Panc1 (cell line): ENCODE measurements at regions not wholly inside any gene's neighbourhood (a gene's known extent, or its start where the extent isn't known, plus 50 kb on each side); places are given as distances from the start of the nearest gene placed in this dataset.

Experiments used
- ATAC-seq: fragments of 200-7000 bp; cut with Tn5 transposase; 2 replicates; pipeline ENCODE4 v1.9.1; 2020; ENCODE audit warnings: mild to moderate bottlenecking, moderate library complexity
- BruUV-seq: library from RNA; stranded (reverse); fragments of 400-500 nt; replicated peaks from 2 replicates; lab custom pipeline; 2021; lab: Mats Ljungman, UMichigan
- CTCF ChIA-PET: fragments of 300-600 bp; sonication (Branson Sonifier 250); formaldehyde crosslinking; loops from one replicate; lab custom pipeline; 2022; ENCODE audit warnings: antibody characterized with exemption; lab: Charles Lee
- POLR2A ChIA-PET: fragments of 300-600 bp; sonication (Branson Sonifier 250); formaldehyde crosslinking; loops from one replicate; lab custom pipeline; 2022; ENCODE audit warnings: antibody characterized with exemption; lab: Charles Lee
- DNase-seq: peaks from one replicate; pipeline ENCODE4 v3.0.0-alpha.2; 2010; ENCODE audit warnings: low read depth, low spot score
- H3K27ac ChIP-seq: 2 replicates; pipeline ENCODE4 v1.5.1; 2011; ENCODE audit warnings: mild to moderate bottlenecking, low read length, inconsistent platforms
- H3K27me3 ChIP-seq: fragments of 200-500 bp; sonication (Bioruptor generic); 2 replicates; pipeline ENCODE4 v1.6.0; 2014; ENCODE audit warnings: low read length, inconsistent platforms; ENCODE audit not compliant: control insufficient read depth, insufficient read depth
- H3K36me3 ChIP-seq: fragments of 200-500 bp; sonication (Bioruptor generic); 2 replicates; pipeline ENCODE4 v1.5.1; 2014; ENCODE audit warnings: inconsistent platforms, mild to moderate bottlenecking, low read length, moderate library complexity; ENCODE audit not compliant: control insufficient read depth, insufficient read depth
- H3K4me1 ChIP-seq: 2 replicates; pipeline ENCODE4 v1.5.1; 2011; ENCODE audit warnings: inconsistent platforms, mild to moderate bottlenecking, low read length, moderate library complexity; ENCODE audit not compliant: control insufficient read depth, insufficient read depth
- H3K4me3 ChIP-seq, 2 experiments: 2 replicates each; pipeline ENCODE4 v1.5.1; 2011 to 2012; ENCODE audit warnings: low read depth in 2 of 2, low read length in 2 of 2, mild to moderate bottlenecking in 2 of 2, inconsistent platforms in 1 of 2, moderate library complexity in 1 of 2
- H3K9me3 ChIP-seq: fragments of 200-500 bp; sonication (Bioruptor generic); 2 replicates; pipeline ENCODE4 v1.5.1; 2014; ENCODE audit warnings: low read depth, mild to moderate bottlenecking, inconsistent platforms, low read length, moderate library complexity; ENCODE audit not compliant: control insufficient read depth, insufficient read depth
- POLR2AphosphoS5 ChIP-seq: IDR thresholded peaks from 2 replicates; pipeline ENCODE4 v1.6.1; 2012; ENCODE audit warnings: mild to moderate bottlenecking, low read depth, low read length, moderate library complexity
- SIN3A ChIP-seq: IDR thresholded peaks from 2 replicates; pipeline ENCODE4 v1.6.1; 2012; ENCODE audit warnings: low read depth, mild to moderate bottlenecking, low read length, moderate library complexity, borderline replicate concordance; ENCODE audit not compliant: insufficient read depth
- TCF7L2 ChIP-seq: IDR thresholded peaks from 2 replicates; pipeline ENCODE4 v1.6.1; 2011; ENCODE audit warnings: mild to moderate bottlenecking, low read depth, low read length, inconsistent platforms
- in situ Hi-C: cut with HindIII; loops from 2 replicates; pipeline ENCODE4 v1.10.0; 2016; ENCODE audit warnings: low sequenced_read_pairs, low pct_unique_long_range_greater_than_20kb
- intact Hi-C: fragments of 100-400 bp; cut with micrococcal nuclease; formaldehyde crosslinking; loops from one replicate; pipeline ENCODE4 v1.10.0; 2022; ENCODE audit not compliant: unreplicated experiment
- TF ChIP-seq, protein P1 (sequence below): fragments of 450-650 bp; IDR thresholded peaks from 2 replicates; pipeline ENCODE4 v1.5.1; 2017; ENCODE audit warnings: mild to moderate bottlenecking
- TF ChIP-seq, protein P2 (sequence below), 2 experiments: IDR thresholded peaks; 2 replicates each; pipeline ENCODE4 v1.6.1; 2011 to 2012; ENCODE audit warnings: low read depth in 2 of 2, control low read depth in 1 of 2, low read length in 1 of 2, mild to moderate bottlenecking in 1 of 2, moderate library complexity in 1 of 2; ENCODE audit not compliant: insufficient read depth in 1 of 2

DNA sequence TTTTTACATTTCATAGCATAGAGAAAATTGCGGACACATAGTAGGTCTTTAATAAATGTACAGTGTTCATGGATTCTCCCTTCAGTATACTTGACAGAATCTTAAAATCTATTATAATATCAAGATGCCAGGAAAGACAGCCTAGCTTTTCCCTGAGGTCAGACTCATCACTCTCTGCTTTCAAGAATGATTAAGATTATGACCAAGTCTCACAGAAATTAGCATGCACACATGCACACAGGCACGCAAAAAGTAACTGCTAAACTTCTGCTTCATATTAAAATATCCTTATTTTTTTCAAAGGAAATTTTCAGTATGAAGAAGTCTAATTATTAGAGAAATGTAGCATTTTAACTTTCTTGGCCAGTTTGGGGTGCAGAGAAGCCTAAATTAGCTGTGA is 493.8 kb upstream of the NECTIN3 start:
- ATAC-seq = no peak

DNA sequence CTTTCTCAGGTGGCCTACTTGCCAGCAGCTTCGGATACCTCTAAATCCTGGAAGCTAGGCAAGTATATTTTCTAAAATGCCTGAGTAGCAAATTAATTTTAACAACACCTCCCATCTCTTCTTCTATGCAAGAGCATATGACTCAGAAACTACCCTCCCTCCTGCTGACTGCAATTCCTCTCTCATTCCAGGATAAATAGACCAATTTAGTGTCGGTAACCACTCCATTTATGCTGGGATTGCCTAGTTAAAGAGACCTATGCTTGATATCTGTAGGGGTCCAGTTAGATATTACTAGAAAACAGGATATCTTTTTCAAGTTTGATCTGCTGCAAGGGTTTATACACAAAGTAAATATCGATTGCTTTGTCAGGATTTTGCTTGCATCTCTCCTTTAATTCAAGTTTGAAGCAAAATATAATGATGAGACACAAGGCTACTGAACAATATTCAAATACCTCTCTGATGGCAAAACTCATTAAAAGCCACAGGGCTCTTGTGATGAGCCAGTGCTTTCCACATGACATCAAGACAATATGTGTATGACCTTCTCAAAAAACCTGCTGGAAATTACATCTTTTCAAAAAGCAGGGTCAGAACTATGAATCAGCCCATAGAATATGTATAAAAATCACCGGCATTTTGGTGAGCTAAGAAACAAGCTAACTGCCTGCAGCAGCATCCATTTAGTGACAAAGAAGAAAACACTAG is 491.6 kb upstream of the NECTIN3 start:
- Histone ChIP-seq H3K27me3 (no peaks in the 10 kb centered on the region), H3K27ac (no peak overlapping the region), H3K4me3 (no peak overlapping the region), H3K9me3 (no peaks in the 10 kb centered on the region), H3K36me3 (no peaks in the 10 kb centered on the region), H3K4me1 (no peaks in the 10 kb centered on the region)
- no TSS peak for BruUV-seq
- no peak for ATAC-seq
- in situ Hi-C loops (no loop called here), intact Hi-C loops (no loop called here)
- ChIA-PET POLR2A (no interaction called here), CTCF (no interaction called here)
- DNase-seq = no peak
- TF ChIP-seq TCF7L2 (no peak), POLR2AphosphoS5 (no peak), SIN3A (no peak)
- TF ChIP-seq, protein P1, sequence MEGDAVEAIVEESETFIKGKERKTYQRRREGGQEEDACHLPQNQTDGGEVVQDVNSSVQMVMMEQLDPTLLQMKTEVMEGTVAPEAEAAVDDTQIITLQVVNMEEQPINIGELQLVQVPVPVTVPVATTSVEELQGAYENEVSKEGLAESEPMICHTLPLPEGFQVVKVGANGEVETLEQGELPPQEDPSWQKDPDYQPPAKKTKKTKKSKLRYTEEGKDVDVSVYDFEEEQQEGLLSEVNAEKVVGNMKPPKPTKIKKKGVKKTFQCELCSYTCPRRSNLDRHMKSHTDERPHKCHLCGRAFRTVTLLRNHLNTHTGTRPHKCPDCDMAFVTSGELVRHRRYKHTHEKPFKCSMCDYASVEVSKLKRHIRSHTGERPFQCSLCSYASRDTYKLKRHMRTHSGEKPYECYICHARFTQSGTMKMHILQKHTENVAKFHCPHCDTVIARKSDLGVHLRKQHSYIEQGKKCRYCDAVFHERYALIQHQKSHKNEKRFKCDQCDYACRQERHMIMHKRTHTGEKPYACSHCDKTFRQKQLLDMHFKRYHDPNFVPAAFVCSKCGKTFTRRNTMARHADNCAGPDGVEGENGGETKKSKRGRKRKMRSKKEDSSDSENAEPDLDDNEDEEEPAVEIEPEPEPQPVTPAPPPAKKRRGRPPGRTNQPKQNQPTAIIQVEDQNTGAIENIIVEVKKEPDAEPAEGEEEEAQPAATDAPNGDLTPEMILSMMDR = no peak
- TF ChIP-seq, protein P2, sequence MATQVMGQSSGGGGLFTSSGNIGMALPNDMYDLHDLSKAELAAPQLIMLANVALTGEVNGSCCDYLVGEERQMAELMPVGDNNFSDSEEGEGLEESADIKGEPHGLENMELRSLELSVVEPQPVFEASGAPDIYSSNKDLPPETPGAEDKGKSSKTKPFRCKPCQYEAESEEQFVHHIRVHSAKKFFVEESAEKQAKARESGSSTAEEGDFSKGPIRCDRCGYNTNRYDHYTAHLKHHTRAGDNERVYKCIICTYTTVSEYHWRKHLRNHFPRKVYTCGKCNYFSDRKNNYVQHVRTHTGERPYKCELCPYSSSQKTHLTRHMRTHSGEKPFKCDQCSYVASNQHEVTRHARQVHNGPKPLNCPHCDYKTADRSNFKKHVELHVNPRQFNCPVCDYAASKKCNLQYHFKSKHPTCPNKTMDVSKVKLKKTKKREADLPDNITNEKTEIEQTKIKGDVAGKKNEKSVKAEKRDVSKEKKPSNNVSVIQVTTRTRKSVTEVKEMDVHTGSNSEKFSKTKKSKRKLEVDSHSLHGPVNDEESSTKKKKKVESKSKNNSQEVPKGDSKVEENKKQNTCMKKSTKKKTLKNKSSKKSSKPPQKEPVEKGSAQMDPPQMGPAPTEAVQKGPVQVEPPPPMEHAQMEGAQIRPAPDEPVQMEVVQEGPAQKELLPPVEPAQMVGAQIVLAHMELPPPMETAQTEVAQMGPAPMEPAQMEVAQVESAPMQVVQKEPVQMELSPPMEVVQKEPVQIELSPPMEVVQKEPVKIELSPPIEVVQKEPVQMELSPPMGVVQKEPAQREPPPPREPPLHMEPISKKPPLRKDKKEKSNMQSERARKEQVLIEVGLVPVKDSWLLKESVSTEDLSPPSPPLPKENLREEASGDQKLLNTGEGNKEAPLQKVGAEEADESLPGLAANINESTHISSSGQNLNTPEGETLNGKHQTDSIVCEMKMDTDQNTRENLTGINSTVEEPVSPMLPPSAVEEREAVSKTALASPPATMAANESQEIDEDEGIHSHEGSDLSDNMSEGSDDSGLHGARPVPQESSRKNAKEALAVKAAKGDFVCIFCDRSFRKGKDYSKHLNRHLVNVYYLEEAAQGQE (IDR thresholded peaks at IDR 0.05; ENCODE audit: insufficient read depth in 1 of 2, low read depth in 2 of 2, low read length in 1 of 2) = no peak

More for the DNA sequence above, 493.8 kb upstream of the NECTIN3 start:
- H3K4me1 ChIP-seq = no peaks in the 10 kb centered on the region
- TF ChIP-seq TCF7L2 = no peak
- TF ChIP-seq, protein P2 (IDR thresholded peaks at IDR 0.05; ENCODE audit: insufficient read depth in 1 of 2, low read depth in 2 of 2, low read length in 1 of 2) = no peak
- TF ChIP-seq, protein P1 = no peak
- TF ChIP-seq SIN3A = no peak
- TF ChIP-seq POLR2AphosphoS5 = no peak
- no peaks in the 10 kb centered on the region for H3K27me3 ChIP-seq
- no peak overlapping the region for H3K4me3 ChIP-seq
- no peaks in the 10 kb centered on the region for H3K36me3 ChIP-seq
- ChIA-PET POLR2A (no interaction called here), CTCF (no interaction called here)
- BruUV-seq = no TSS peak
- in situ Hi-C loops (no loop called here), intact Hi-C loops (no loop called here)
- DNase-seq = no peak
- H3K27ac ChIP-seq = no peak overlapping the region
- H3K9me3 ChIP-seq = peaks cover 1% of the 10 kb centered on the region; the same call in 1 of the 2 replicates
